ENCODE measurements at regions not wholly inside any gene's neighbourhood (a gene's known extent, or its start where the extent isn't known, plus 50 kb on each side); places are given as distances from the start of the nearest gene placed in this dataset.

DNA sequence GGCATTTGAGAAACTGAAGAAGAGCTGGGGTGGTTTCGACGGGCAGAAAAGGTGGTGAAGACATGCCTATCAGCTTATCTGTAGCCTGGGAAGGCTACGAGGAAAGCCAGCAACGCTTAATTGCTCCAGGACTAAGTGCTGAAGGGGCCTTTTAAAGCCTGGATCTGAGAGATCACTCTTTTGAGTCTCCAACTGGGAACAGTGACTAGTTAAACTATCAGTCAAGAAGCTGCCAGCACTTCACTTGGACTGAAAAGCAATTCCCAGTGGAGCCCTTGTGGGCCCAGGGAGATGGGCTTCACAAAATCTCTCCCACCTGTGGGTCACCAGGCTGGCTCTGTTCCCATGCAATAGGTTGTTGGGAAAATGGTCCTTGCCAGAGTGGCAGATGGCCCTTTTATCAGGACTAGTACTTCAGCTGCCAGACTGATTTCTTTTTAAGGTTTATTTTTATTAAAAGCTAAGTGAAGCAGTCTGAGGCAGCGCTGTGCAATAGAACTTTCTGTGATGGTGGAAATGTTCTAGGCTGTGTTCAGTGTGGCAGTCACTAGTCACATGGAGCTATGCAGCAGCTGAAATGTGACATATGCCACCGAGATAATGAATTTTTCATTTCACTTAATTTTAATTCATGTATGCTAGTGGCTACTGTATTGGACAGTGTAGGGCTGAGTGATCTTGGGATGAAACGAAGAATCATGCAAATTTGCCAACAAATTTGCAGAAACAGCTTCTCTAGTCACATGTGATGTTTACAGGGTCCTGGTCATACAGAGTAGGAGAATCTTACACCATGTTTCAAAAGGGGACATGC is 276.8 kb downstream of the PCNX1 start:
- Histone ChIP-seq H3K4me1 (ENCODE audit: control insufficient read depth, insufficient read depth, low read length, unreplicated experiment) (peaks cover 16% of the 10 kb centered on the region), H2AFZ (ENCODE audit: low read length, unreplicated experiment) (no peak overlapping the region), H3K4me3 (ENCODE audit: low read depth, low read length) (no peak overlapping the region), H3K27ac (ENCODE audit: low read depth, low read length) (no peak overlapping the region), H3K36me3 (ENCODE audit: insufficient read depth, low read length) (no peaks in the 10 kb centered on the region), H3K27me3 (ENCODE audit: insufficient read depth, low read length) (no peaks in the 10 kb centered on the region), H3K79me2 (ENCODE audit: control insufficient read depth, insufficient read depth, low read length, unreplicated experiment) (no peaks in the 10 kb centered on the region)

DNA sequence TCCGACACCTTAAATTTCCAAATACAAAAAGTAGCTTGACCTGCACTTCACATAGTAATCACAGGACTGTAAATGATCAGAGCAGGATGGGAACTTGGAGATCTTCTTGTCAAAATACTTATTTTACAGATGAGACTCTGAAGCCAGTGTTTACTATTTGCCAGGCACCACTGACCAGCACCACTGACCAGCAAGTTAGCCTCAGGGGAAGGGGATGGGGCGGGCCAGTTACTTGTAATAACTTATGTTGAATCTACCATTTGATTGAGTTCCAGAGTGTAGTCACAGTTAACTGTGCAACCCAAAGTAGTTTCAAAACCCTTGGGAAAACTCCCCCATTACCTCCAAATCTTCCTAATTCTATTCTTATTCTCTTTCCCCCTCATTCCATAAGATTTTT is 278.4 kb downstream of the PCNX1 start:
- H2AFZ ChIP-seq (ENCODE audit: low read length, unreplicated experiment), result no peak overlapping the region
- H3K79me2 ChIP-seq (ENCODE audit: control insufficient read depth, insufficient read depth, low read length, unreplicated experiment), result no peaks in the 10 kb centered on the region
- H3K27me3 ChIP-seq (ENCODE audit: insufficient read depth, low read length), result no peaks in the 10 kb centered on the region

GRCh38 chr14:71187633-71188356 is 280.5 kb downstream of the PCNX1 start:
- H2AFZ ChIP-seq (ENCODE audit: low read length, unreplicated experiment), result peak overlapping the region; percentile 46
- no peak overlapping the region for H3K4me3 ChIP-seq (ENCODE audit: low read depth, low read length)
- H3K4me1 ChIP-seq (ENCODE audit: control insufficient read depth, insufficient read depth, low read length, unreplicated experiment), result peaks cover 16% of the 10 kb centered on the region
- H3K79me2 ChIP-seq (ENCODE audit: control insufficient read depth, insufficient read depth, low read length, unreplicated experiment), result no peaks in the 10 kb centered on the region
- H3K36me3 ChIP-seq (ENCODE audit: insufficient read depth, low read length), result no peaks in the 10 kb centered on the region
- no peaks in the 10 kb centered on the region for H3K27me3 ChIP-seq (ENCODE audit: insufficient read depth, low read length)
- H3K27ac ChIP-seq (ENCODE audit: low read depth, low read length), result no peak overlapping the region

More for the DNA sequence above, 278.4 kb downstream of the PCNX1 start:
- H3K27ac ChIP-seq (ENCODE audit: low read depth, low read length), result no peak overlapping the region
- no peaks in the 10 kb centered on the region for H3K36me3 ChIP-seq (ENCODE audit: insufficient read depth, low read length)
- peaks cover 16% of the 10 kb centered on the region for H3K4me1 ChIP-seq (ENCODE audit: control insufficient read depth, insufficient read depth, low read length, unreplicated experiment)
- H3K4me3 ChIP-seq (ENCODE audit: low read depth, low read length), result no peak overlapping the region

GRCh38 chr14:71190770-71191374 is 283.6 kb downstream of the PCNX1 start:
- no peaks in the 10 kb centered on the region for H3K36me3 ChIP-seq (ENCODE audit: insufficient read depth, low read length)
- no peak overlapping the region for H3K4me3 ChIP-seq (ENCODE audit: low read depth, low read length)
- H3K79me2 ChIP-seq (ENCODE audit: control insufficient read depth, insufficient read depth, low read length, unreplicated experiment), result no peaks in the 10 kb centered on the region
- H3K27me3 ChIP-seq (ENCODE audit: insufficient read depth, low read length), result no peaks in the 10 kb centered on the region
- H3K27ac ChIP-seq (ENCODE audit: low read depth, low read length), result no peak overlapping the region
- H3K4me1 ChIP-seq (ENCODE audit: control insufficient read depth, insufficient read depth, low read length, unreplicated experiment), result peaks cover 19% of the 10 kb centered on the region
- H2AFZ ChIP-seq (ENCODE audit: low read length, unreplicated experiment), result no peak overlapping the region

- Histone ChIP-seq H3K27me3 (ENCODE audit: insufficient read depth, low read length) (no peaks in the 10 kb centered on the region), H3K79me2 (ENCODE audit: control insufficient read depth, insufficient read depth, low read length, unreplicated experiment) (no peaks in the 10 kb centered on the region), H3K27ac (ENCODE audit: low read depth, low read length) (no peak overlapping the region), H2AFZ (ENCODE audit: low read length, unreplicated experiment) (no peak overlapping the region), H3K36me3 (ENCODE audit: insufficient read depth, low read length) (no peaks in the 10 kb centered on the region), H3K4me3 (ENCODE audit: low read depth, low read length) (no peak overlapping the region), H3K4me1 (ENCODE audit: control insufficient read depth, insufficient read depth, low read length, unreplicated experiment) (peaks cover 3% of the 10 kb centered on the region)
These were observed 286.4 kb downstream of the PCNX1 start for GRCh38 chr14:71193663-71194062.

- no peak overlapping the region for H2AFZ ChIP-seq (ENCODE audit: low read length, unreplicated experiment)
- no peaks in the 10 kb centered on the region for H3K79me2 ChIP-seq (ENCODE audit: control insufficient read depth, insufficient read depth, low read length, unreplicated experiment)
- H3K27me3 ChIP-seq (ENCODE audit: insufficient read depth, low read length), result no peaks in the 10 kb centered on the region
- H3K27ac ChIP-seq (ENCODE audit: low read depth, low read length), result no peak overlapping the region
- H3K4me1 ChIP-seq (ENCODE audit: control insufficient read depth, insufficient read depth, low read length, unreplicated experiment), result peaks cover 3% of the 10 kb centered on the region
- no peaks in the 10 kb centered on the region for H3K36me3 ChIP-seq (ENCODE audit: insufficient read depth, low read length)
- no peak overlapping the region for H3K4me3 ChIP-seq (ENCODE audit: low read depth, low read length)
These were observed 287.0 kb downstream of the PCNX1 start for GRCh38 chr14:71194251-71194650.

DNA sequence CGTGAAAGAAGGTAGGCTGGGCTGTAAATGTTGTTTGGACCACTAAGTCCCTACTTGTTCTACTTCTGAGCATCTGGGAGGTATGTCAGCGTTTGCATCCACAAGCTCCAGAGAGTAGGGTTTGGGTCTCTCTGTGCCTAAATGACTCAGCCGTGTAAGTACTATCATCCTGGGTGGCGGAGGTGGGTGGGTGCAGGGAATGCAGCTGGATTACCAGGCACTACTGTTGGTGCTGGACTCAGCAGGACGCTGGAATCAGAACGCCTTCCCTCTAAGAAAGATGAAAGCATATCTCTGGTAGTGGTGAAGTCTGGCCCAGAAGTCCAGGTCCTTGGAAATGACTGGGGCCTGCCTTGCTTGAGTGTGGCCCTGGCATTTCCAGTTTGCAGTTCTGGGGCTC is 289.7 kb downstream of the PCNX1 start:
- H3K27ac ChIP-seq (ENCODE audit: low read depth, low read length), result no peak overlapping the region
- no peaks in the 10 kb centered on the region for H3K36me3 ChIP-seq (ENCODE audit: insufficient read depth, low read length)
- H3K4me3 ChIP-seq (ENCODE audit: low read depth, low read length), result no peak overlapping the region
- no peaks in the 10 kb centered on the region for H3K27me3 ChIP-seq (ENCODE audit: insufficient read depth, low read length)
- peaks cover 3% of the 10 kb centered on the region for H3K4me1 ChIP-seq (ENCODE audit: control insufficient read depth, insufficient read depth, low read length, unreplicated experiment)
- H2AFZ ChIP-seq (ENCODE audit: low read length, unreplicated experiment), result no peak overlapping the region
- no peaks in the 10 kb centered on the region for H3K79me2 ChIP-seq (ENCODE audit: control insufficient read depth, insufficient read depth, low read length, unreplicated experiment)

DNA sequence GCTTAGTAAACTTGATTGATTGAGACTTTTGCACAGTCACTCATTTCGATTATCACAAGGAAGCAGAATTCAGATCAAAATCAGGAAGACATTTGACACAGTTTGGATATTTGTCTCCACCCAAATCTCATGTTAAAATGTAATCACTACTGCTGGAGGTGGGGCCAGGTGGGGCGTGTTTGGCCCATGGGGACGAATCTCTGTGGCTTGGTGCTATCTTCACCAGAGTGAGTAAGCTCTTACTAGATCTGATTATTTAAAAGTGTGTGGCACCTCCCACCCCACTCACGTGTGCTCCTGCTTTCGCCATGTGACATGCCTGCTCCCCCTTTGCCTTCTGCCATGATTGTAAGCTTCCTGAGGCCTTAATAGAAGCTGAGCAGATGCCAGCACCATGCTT is 291.4 kb downstream of the PCNX1 start:
- H3K4me1 ChIP-seq (ENCODE audit: control insufficient read depth, insufficient read depth, low read length, unreplicated experiment), result peaks cover 3% of the 10 kb centered on the region
- no peaks in the 10 kb centered on the region for H3K79me2 ChIP-seq (ENCODE audit: control insufficient read depth, insufficient read depth, low read length, unreplicated experiment)
- no peak overlapping the region for H3K27ac ChIP-seq (ENCODE audit: low read depth, low read length)
- no peak overlapping the region for H2AFZ ChIP-seq (ENCODE audit: low read length, unreplicated experiment)
- H3K4me3 ChIP-seq (ENCODE audit: low read depth, low read length), result no peak overlapping the region
- no peaks in the 10 kb centered on the region for H3K36me3 ChIP-seq (ENCODE audit: insufficient read depth, low read length)
- H3K27me3 ChIP-seq (ENCODE audit: insufficient read depth, low read length), result no peaks in the 10 kb centered on the region

DNA sequence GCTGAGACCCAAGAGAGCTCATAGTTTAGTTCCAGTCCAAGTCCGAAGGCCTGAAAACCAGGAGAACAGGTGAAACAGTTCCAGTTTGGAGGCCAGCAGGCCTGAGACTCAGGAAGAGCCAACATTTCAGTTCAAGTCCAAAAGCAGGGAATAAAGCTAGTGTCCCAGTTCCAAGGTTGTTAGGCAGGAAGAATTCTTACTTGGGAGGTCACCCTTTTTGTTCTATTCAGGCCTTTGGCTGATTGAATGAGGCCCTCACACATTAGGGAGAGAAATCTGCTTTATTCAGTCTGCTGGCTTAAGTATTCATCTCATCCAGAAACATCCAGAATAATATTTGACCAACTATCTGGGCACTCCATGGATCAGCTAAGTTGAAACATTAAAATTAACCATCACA is 294.6 kb downstream of the PCNX1 start:
- Histone ChIP-seq H2AFZ (ENCODE audit: low read length, unreplicated experiment) (no peak overlapping the region), H3K27me3 (ENCODE audit: insufficient read depth, low read length) (no peaks in the 10 kb centered on the region), H3K4me3 (ENCODE audit: low read depth, low read length) (no peak overlapping the region), H3K27ac (ENCODE audit: low read depth, low read length) (no peak overlapping the region), H3K79me2 (ENCODE audit: control insufficient read depth, insufficient read depth, low read length, unreplicated experiment) (no peaks in the 10 kb centered on the region), H3K4me1 (ENCODE audit: control insufficient read depth, insufficient read depth, low read length, unreplicated experiment) (peaks cover 8% of the 10 kb centered on the region), H3K36me3 (ENCODE audit: insufficient read depth, low read length) (no peaks in the 10 kb centered on the region)

DNA sequence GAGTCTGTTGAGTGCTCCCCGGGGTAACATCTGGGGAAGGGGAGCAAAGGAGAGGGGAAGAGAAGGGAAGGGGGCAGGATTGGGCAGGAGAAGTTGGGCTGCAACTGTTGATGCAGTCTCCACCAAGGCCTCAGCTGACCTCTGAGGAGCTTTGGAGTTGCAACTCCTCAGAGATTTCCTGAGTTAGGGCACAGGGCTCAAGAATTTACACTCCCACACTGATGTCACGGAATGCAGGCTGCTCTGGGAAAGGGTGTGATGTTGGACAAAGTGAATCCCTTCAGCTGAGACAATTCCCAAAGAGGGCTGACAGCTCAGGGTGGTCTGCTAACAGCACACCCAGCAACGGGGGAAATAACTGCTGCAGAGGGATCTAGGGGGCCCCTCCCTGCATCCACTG is 295.6 kb downstream of the PCNX1 start:
- H3K27ac ChIP-seq (ENCODE audit: low read depth, low read length), result no peak overlapping the region
- H3K79me2 ChIP-seq (ENCODE audit: control insufficient read depth, insufficient read depth, low read length, unreplicated experiment), result no peaks in the 10 kb centered on the region
- peaks cover 14% of the 10 kb centered on the region for H3K4me1 ChIP-seq (ENCODE audit: control insufficient read depth, insufficient read depth, low read length, unreplicated experiment)
- H3K27me3 ChIP-seq (ENCODE audit: insufficient read depth, low read length), result no peaks in the 10 kb centered on the region
- no peak overlapping the region for H2AFZ ChIP-seq (ENCODE audit: low read length, unreplicated experiment)
- no peaks in the 10 kb centered on the region for H3K36me3 ChIP-seq (ENCODE audit: insufficient read depth, low read length)
- no peak overlapping the region for H3K4me3 ChIP-seq (ENCODE audit: low read depth, low read length)

Measured in ACC112 (cell line).